Neuronal stem cell (in vitro differentiated cells): ENCODE measurements at regions not wholly inside any gene's neighbourhood (a gene's known extent, or its start where the extent isn't known, plus 50 kb on each side); places are given as distances from the start of the nearest gene placed in this dataset.
"Not testable (repeated sequence)": the region's sequence is repeated elsewhere in the genome, so short reads cannot be mapped to it uniquely, and the experiment has no call there.

Source experiments
- DNase-seq: peaks from one replicate; pipeline ENCODE4 v3.0.0-alpha.2; 2013; ENCODE audit warnings: low spot score
- H2AFZ ChIP-seq: one replicate; pipeline ENCODE4 v1.6.1; 2013; ENCODE audit warnings: mild to moderate bottlenecking, low read length, inconsistent platforms
- H2AK5ac ChIP-seq: 2 replicates; pipeline ENCODE4 v1.6.1; 2013; ENCODE audit warnings: low read depth, mild to moderate bottlenecking, inconsistent platforms, low read length, moderate library complexity, mixed read lengths
- H2BK120ac ChIP-seq: 2 replicates; pipeline ENCODE4 v1.6.1; 2013; ENCODE audit warnings: low read depth, mild to moderate bottlenecking, inconsistent platforms, low read length, moderate library complexity, mixed read lengths
- H2BK12ac ChIP-seq: one replicate; pipeline ENCODE4 v1.6.1; 2013; ENCODE audit warnings: low read length, inconsistent platforms
- H2BK15ac ChIP-seq: 2 replicates; pipeline ENCODE4 v1.6.1; 2013; ENCODE audit warnings: mild to moderate bottlenecking, low read length, inconsistent platforms, mixed read lengths
- H2BK5ac ChIP-seq: one replicate; pipeline ENCODE4 v1.6.1; 2013; ENCODE audit warnings: inconsistent platforms, mild to moderate bottlenecking, low read length, moderate library complexity
- H3K14ac ChIP-seq: one replicate; pipeline ENCODE4 v1.6.1; 2013; ENCODE audit warnings: low read length, inconsistent platforms
- H3K18ac ChIP-seq: 2 replicates; pipeline ENCODE4 v1.6.1; 2013; ENCODE audit warnings: low read length, inconsistent platforms
- H3K23ac ChIP-seq: 2 replicates; pipeline ENCODE4 v1.6.1; 2013; ENCODE audit warnings: low read depth, mild to moderate bottlenecking, mixed read lengths, low read length, inconsistent platforms; ENCODE audit not compliant: poor library complexity
- H3K27ac ChIP-seq: replicated peaks from 3 replicates; pipeline ENCODE4 v1.5.1; 2013; ENCODE audit warnings: low read length, inconsistent platforms
- H3K27me3 ChIP-seq, 3 experiments: 2 replicates each; pipeline ENCODE4 v1.6.1; 2013; ENCODE audit warnings: low read length in 3 of 3, mild to moderate bottlenecking in 2 of 3, inconsistent platforms in 1 of 3, low read depth in 1 of 3, mixed read lengths in 1 of 3, moderate library complexity in 1 of 3; ENCODE audit not compliant: control insufficient read depth in 3 of 3, insufficient read depth in 3 of 3
- H3K36me3 ChIP-seq, 2 donors: replicated peaks in 1 of 2; 2 replicates each; pipeline ENCODE4 v1.6.1; 2013; ENCODE audit warnings: low read length in 2 of 2; ENCODE audit not compliant: control insufficient read depth in 2 of 2, insufficient read depth in 2 of 2
- H3K4ac ChIP-seq: 2 replicates; pipeline ENCODE4 v1.6.1; 2013; ENCODE audit warnings: inconsistent platforms, mild to moderate bottlenecking, low read length, moderate library complexity
- H3K4me1 ChIP-seq, 2 donors: 1 replicate in 1 of 2; 2 replicates in 1 of 2; pipeline ENCODE4 v1.6.1; 2013; ENCODE audit warnings: low read length in 2 of 2, low read depth in 1 of 2; ENCODE audit not compliant: control insufficient read depth in 2 of 2, insufficient read depth in 1 of 2
- H3K4me2 ChIP-seq: one replicate; pipeline ENCODE4 v1.6.1; 2013; ENCODE audit warnings: mild to moderate bottlenecking, low read length, inconsistent platforms; ENCODE audit not compliant: insufficient read depth, poor library complexity, severe bottlenecking
- H3K4me3 ChIP-seq, 2 donors: 2 replicates each; pipeline ENCODE4 v1.5.1; 2013; ENCODE audit warnings: low read length in 2 of 2, mild to moderate bottlenecking in 2 of 2, inconsistent platforms in 1 of 2, moderate library complexity in 1 of 2
- H3K79me1 ChIP-seq: one replicate; pipeline ENCODE4 v1.6.1; 2013; ENCODE audit warnings: low read depth, mild to moderate bottlenecking, inconsistent platforms, low read length, moderate library complexity
- H3K9ac ChIP-seq: one replicate; pipeline ENCODE4 v1.6.1; 2013; ENCODE audit warnings: mild to moderate bottlenecking, low read depth, low read length, inconsistent platforms; ENCODE audit not compliant: poor library complexity
- H3K9me3 ChIP-seq, 2 donors: replicated peaks in 1 of 2; 2 replicates each; pipeline versions ENCODE3 to v1.6.1; 2013; ENCODE audit warnings: low read length in 2 of 2, mild to moderate bottlenecking in 2 of 2, inconsistent platforms in 1 of 2, low read depth in 1 of 2, mixed read lengths in 1 of 2, moderate library complexity in 1 of 2; ENCODE audit not compliant: control insufficient read depth in 2 of 2, insufficient read depth in 1 of 2
- H4K8ac ChIP-seq: one replicate; pipeline ENCODE4 v1.6.1; 2013; ENCODE audit warnings: low read depth, mild to moderate bottlenecking, inconsistent platforms, low read length, moderate library complexity
- H4K91ac ChIP-seq: one replicate; pipeline ENCODE4 v1.6.1; 2013; ENCODE audit warnings: low read length, low read depth, mild to moderate bottlenecking, inconsistent platforms; ENCODE audit not compliant: poor library complexity
- WGBS, 2 donors: extraction: QIAGEN DNeasy Blood & Tissue Kit; methylation state at CpG; one replicate each; pipeline ENCODE4 v1.1.7; 2013; ENCODE audit warnings: missing lambda C conversion rate in 2 of 2, mixed read lengths in 1 of 2; ENCODE audit not compliant: insufficient read length in 2 of 2, insufficient replicate concordance in 1 of 2; ENCODE audit errors: extremely low coverage in 2 of 2; 5-methylcytosine and 5-hydroxymethylcytosine counted together

DNA sequence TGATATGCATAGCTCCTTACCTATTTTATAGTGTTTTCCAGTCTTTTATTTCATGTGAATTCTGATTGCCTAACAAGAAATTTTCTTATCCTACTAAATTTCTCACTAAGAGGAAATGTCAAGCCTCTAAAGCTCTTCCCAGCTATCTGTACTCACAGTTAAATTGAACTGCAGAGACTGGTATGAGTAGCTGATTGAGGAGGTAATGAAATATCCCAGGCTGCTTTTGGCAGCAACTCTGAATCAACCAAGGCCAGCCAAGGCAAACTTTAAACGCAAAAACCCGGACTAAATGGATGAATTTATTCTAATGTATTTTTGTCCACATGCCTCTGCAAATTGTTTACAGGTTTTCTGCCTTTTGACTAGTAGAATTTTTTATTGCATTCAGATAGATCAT is 119.1 kb upstream of the PMCH start:
- Histone ChIP-seq H2BK12ac (no peak overlapping the region), H3K4me2 (no peak overlapping the region), H2BK120ac (no peak overlapping the region), H3K27ac (no peak overlapping the region), H4K8ac (no peak overlapping the region), H3K18ac (no peak overlapping the region), H3K36me3 (no peaks in the 10 kb centered on the region), H2AFZ (no peak overlapping the region), H3K4me3 (no peak overlapping the region), H3K4me1 (no peaks in the 10 kb centered on the region), H3K79me1 (no peaks in the 10 kb centered on the region), H3K9me3 (no peaks in the 10 kb centered on the region), H3K9ac (no peak overlapping the region), H3K14ac (no peak overlapping the region), H3K23ac (no peak overlapping the region), H2AK5ac (no peak overlapping the region), H3K4ac (no peak overlapping the region), H2BK15ac (no peak overlapping the region), H3K27me3 (no peaks in the 10 kb centered on the region), H2BK5ac (no peak overlapping the region), H4K91ac (no peak overlapping the region)
- WGBS, 2 donors = no CpG with 5 or more reads among the region's 2 CpGs
- DNase-seq = no peak

- no peak overlapping the region for H3K14ac ChIP-seq
- H3K4me1 ChIP-seq = no peaks in the 10 kb centered on the region
- no peak overlapping the region for H3K23ac ChIP-seq
- H2BK12ac ChIP-seq = no peak overlapping the region
- no peak overlapping the region for H3K4me3 ChIP-seq
- no peak overlapping the region for H4K91ac ChIP-seq
- H2BK5ac ChIP-seq = no peak overlapping the region
- H3K4me2 ChIP-seq = no peak overlapping the region
- H2AK5ac ChIP-seq = no peak overlapping the region
- H3K4ac ChIP-seq = no peak overlapping the region
- no CpG with 5 or more reads among the region's 2 CpGs for WGBS, 2 donors
- no peak overlapping the region for H3K18ac ChIP-seq
- H2BK15ac ChIP-seq = no peak overlapping the region
- no peak overlapping the region for H2BK120ac ChIP-seq
- no peak overlapping the region for H3K27ac ChIP-seq
- H3K9me3 ChIP-seq = no peaks in the 10 kb centered on the region
- H4K8ac ChIP-seq = no peak overlapping the region
- no peaks in the 10 kb centered on the region for H3K27me3 ChIP-seq
- no peaks in the 10 kb centered on the region for H3K79me1 ChIP-seq
- no peak overlapping the region for H2AFZ ChIP-seq
- no peak for DNase-seq
- H3K9ac ChIP-seq = no peak overlapping the region
- no peaks in the 10 kb centered on the region for H3K36me3 ChIP-seq
Measured at GRCh38 chr12:102314821-102315220, 117.2 kb upstream of the PMCH start.

DNA sequence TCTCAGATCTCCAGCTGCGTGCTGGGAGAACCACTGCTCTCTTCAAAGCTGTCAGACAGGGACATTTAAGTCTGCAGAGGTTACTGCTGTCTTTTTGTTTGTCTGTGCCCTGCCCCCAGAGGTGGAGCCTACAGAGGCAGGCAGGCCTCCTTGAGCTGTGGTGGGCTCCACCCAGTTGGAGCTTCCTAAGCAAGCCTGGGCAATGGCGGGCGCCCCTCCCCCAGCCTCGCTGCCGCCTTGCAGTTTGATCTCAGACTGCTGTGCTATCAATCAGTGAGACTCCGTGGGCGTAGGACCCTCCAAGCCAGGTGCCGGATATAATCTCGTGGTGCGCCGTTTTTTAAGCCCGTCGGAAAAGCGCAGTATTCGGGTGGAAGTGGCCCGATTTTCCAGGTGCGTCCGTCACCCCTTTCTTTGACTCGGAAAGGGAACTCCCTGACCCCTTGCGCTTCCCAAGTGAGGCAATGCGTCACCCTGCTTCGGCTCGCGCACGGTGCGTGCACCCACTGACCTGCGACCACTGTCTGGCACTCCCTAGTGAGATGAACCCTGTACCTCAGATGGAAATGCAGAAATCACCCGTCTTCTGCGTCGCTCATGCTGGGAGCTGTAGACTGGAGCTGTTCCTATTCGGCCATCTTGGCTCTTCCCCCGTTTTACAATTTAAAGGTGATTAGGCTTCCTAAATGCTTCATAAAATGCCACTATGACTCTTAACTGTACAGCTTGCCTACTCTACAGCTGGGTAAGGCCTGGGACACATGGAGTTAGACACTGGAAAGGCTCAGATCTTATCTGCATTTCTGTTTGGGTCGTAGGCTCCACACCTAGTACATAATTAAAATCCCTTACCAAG is 115.7 kb upstream of the PMCH start:
- DNase-seq, H2AFZ ChIP-seq, H2BK120ac ChIP-seq, H3K14ac ChIP-seq, H2BK15ac ChIP-seq, H3K27me3 ChIP-seq, H3K18ac ChIP-seq, H3K23ac ChIP-seq, H3K9ac ChIP-seq, H2AK5ac ChIP-seq, H3K4me2 ChIP-seq, H3K4me3 ChIP-seq, H3K4ac ChIP-seq, H2BK5ac ChIP-seq, H3K4me1 ChIP-seq, H3K9me3 ChIP-seq, H4K91ac ChIP-seq, H3K79me1 ChIP-seq, H3K36me3 ChIP-seq, H4K8ac ChIP-seq, H3K27ac ChIP-seq, H2BK12ac ChIP-seq: not testable (repeated sequence)
- no CpG with 5 or more reads among the region's 33 CpGs for WGBS, 2 donors

- no peak overlapping the region for H4K91ac ChIP-seq
- no peak overlapping the region for H3K14ac ChIP-seq
- no peak for DNase-seq
- no peak overlapping the region for H2AFZ ChIP-seq
- no CpG with 5 or more reads among the region's 2 CpGs for WGBS, 2 donors
- no peaks in the 10 kb centered on the region for H3K9me3 ChIP-seq
- H3K23ac ChIP-seq = no peak overlapping the region
- H2BK120ac ChIP-seq = no peak overlapping the region
- no peak overlapping the region for H2BK12ac ChIP-seq
- H2AK5ac ChIP-seq = no peak overlapping the region
- H3K4me1 ChIP-seq = no peaks in the 10 kb centered on the region
- no peaks in the 10 kb centered on the region for H3K79me1 ChIP-seq
- H2BK15ac ChIP-seq = no peak overlapping the region
- no peak overlapping the region for H4K8ac ChIP-seq
- H3K18ac ChIP-seq = no peak overlapping the region
- no peak overlapping the region for H3K4me3 ChIP-seq
- no peak overlapping the region for H3K9ac ChIP-seq
- no peak overlapping the region for H3K27ac ChIP-seq
- H3K27me3 ChIP-seq = no peaks in the 10 kb centered on the region
- H3K36me3 ChIP-seq = no peaks in the 10 kb centered on the region
- no peak overlapping the region for H2BK5ac ChIP-seq
- H3K4me2 ChIP-seq = no peak overlapping the region
- H3K4ac ChIP-seq = no peak overlapping the region
Measured at GRCh38 chr12:102305486-102305885, 107.9 kb upstream of the PMCH start.
